Medulla oblongata (tissue), 1 donor: ENCODE measurements at regions not wholly inside any gene's neighbourhood (a gene's known extent, or its start where the extent isn't known, plus 50 kb on each side); places are given as distances from the start of the nearest gene placed in this dataset.
A peak's percentile ranks its signal among the peaks of the same experiment; 100 is the strongest.

Source experiments
- DNase-seq: peaks from one replicate; pipeline ENCODE4 v3.0.0-alpha.2; 2015; ENCODE audit errors: extremely low spot score

DNA sequence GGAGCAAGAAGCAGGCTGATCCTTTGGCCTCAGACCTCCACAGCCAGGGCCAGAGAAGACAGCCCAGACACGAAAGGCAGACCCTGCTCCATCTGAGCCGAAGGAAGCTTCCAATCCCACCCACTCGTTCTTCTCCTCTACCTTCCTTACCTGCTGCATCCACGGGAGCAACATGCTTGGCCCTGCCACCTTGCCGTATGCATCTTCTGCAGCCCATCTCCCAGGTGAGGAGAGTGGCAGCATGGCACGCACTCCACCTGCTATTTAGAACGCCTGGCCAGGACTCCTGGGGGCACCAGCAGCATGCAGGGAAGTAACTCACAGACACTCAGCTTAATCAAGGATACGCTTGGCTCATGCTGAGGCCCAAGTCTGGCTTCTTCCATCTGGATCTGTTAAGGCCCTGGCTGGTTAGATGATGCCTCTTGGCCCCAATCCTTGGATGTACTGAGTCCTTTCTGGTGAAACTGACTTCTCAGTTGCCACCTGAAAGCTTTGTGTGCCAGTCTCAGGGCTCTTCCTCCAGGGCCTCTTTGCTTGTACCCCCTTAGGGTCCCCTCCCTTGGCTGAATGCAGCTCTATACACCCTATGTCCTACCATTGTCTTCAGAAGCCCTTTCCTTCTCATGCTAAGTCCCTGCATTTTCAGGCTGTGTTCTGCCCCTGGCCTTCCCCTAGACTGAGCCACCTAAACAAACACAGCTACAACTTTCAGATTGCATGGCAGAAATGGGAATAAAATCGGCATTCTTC is 604.9 kb downstream of the BUD13 start:
- no peak for DNase-seq

- no peak for DNase-seq
Observed at GRCh38 chr11:116166573-116167465, 606.0 kb downstream of the BUD13 start.

DNA sequence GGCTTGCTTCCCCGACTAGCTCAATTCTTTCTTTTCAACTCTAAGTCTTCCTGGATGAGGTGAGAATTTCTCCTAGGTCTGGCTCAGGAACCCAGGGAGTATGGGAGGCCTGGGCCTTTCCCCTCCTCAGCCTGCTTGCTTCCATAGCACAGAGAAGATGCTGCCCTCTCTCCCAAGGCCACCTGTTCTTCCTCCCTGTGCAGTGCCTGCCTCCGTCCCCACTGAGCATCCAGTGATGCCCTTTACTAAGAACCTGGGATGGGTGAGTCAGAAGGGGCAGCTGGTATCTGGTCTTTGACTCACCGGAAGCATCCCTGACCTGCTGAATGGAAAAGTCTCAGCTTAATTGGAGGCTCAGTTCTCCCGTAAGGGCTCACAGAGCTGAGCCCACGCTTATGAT is 607.9 kb downstream of the BUD13 start:
- DNase-seq, result no peak

- no peak for DNase-seq
Observed at GRCh38 chr11:116162886-116163230, 609.9 kb downstream of the BUD13 start.

GRCh38 chr11:116162086-116162885 is 610.5 kb downstream of the BUD13 start:
- DNase-seq, result no peak

DNA sequence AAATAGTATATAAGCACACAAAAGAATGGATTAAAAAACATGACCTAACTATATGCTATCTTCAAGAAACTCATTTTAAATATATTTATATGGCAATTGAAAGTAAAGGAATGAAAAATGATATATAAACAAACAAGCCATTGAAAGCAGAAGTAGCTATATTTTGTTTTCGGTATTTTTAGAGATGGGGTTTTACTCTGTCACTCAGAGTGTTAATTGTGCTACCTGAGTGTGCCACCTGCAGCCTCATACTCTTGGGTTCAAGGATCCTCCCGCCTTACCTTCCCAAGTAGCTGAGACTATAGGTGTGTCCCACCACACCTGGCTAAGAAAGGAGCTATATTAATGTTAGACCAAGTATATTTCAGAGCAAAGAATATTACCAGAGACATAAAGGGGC is 624.1 kb downstream of the BUD13 start:
- DNase-seq, result no peak

GRCh38 chr11:116148056-116148455 is 624.7 kb downstream of the BUD13 start:
- DNase-seq, result no peak

- no peak for DNase-seq
Observed at GRCh38 chr11:116145187-116145865, 627.5 kb downstream of the BUD13 start.

DNA sequence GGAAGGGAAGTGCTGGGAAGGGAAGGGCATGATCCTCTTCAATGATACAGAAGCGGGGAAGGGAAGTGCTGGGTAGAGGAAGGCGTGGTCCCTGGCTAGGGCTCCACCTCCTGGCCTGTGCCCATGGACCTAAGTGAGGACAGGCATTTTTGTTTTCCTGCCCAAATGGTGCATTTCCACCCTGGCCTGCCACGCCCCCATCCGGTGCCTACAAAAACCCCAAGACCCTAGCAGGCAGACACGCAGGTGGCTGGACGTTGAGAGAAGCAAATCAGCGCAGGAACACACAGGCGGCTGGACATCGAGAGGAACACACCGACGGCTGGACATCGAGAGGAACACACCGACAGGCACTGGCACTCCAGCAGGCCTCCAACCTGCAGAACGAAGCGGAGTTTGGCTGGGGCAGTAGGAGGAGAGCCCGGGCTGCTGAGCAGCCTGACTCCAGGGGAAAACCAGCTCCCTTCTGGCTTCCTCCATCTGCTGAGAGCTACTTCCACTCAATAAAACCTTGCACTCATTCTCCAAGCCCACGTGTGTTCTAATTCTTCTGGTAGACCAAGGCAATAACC is 628.3 kb downstream of the BUD13 start:
- peak; percentile 40 for DNase-seq

- DNase-seq, result no peak
Observed at GRCh38 chr11:116138280-116138679, 634.1 kb upstream of the CADM1 start.

DNA sequence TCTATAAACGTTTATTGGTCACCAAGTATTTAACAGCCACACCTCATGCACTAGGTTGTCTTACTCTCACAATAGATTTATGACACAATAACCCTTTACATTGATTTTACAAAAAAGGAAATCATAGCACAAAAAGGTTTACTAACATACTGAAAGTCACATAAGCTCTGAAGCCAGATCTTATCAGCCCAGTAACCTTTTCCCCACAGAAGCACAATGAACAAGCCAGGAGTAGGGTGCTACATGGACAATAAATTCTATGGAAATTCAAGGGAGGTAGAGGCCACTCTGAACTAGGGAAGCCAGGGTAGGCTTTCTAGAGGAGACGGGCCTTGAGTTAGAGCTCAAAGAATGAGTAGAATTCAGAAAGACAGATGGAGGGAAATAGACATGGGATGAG is 633.5 kb upstream of the CADM1 start:
- no peak for DNase-seq

DNA sequence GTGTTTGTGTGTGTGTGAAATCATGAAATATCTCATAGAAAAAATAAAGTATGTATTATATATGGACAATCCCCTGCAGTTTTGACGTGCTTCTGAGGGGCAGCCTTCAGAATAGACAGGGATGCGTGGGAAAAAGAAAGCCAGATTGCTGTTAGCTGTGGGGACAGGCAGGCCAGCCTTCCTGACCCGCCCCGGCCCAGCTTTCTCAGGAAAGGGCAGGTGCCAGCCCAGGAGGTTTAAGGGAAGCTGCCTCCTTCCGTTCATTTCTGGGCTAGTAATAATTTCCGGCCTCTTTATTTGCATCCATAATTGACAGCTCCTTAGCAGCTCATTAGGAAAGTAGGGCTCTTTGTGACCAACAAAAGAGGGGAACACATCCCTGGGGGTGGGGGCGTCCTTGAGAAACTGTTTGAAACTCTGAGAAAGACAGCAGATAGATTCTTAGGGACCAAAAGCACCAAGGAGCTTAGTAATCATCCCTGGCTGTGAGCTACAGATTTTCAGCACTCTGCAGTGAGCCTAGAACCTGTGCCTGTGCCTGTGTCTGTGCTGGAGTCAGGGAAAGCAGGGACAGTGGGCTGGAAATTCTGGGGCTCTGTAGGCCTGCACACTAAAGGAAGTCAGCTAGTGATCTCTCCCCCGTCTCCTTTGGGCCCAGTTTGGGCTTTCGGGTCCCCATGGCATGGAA is 632.9 kb upstream of the CADM1 start:
- DNase-seq, result no peak

- DNase-seq, result no peak
Observed at GRCh38 chr11:116135891-116136290, 631.7 kb upstream of the CADM1 start.

GRCh38 chr11:116134450-116134849 is 630.2 kb upstream of the CADM1 start:
- DNase-seq, result no peak

DNA sequence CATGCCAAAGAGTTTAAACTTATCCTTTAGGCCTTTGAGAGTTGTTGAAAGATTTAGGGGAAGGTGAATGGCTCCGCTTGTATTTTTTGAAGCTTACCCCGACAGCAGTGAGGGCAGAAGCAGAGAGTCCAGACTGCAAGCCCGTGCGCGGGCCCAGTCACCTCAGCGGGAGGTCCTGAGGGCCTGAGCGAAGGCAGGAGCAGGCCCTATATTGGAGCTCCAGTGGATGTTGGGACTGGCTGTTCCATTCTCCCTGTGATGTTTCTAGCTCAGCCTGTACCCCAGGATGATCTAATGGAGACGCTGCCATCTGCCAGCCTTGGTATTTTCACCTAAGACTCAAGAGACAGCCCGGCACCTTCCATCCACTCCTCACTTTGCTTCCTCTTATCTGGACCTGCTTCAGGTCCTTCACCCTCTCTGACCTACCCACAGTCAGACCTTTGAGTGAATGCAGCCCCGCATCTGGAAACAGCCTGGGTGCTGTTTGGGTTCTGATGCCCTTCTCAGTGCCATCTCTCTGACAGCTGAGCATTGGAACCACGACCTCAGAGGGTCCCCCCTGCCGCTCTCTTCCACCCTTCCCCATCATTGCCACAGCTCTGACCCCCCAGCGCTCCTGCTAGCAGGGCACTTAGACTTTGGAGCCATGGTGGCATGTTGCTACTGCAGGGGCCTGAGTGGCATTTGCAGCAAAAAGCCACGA is 628.2 kb upstream of the CADM1 start:
- DNase-seq, result no peak

- no peak for DNase-seq
Observed at GRCh38 chr11:116130122-116130521, 625.9 kb upstream of the CADM1 start.

GRCh38 chr11:116129456-116129855 is 625.2 kb upstream of the CADM1 start:
- no peak for DNase-seq

GRCh38 chr11:116126562-116126961 is 622.3 kb upstream of the CADM1 start:
- DNase-seq, result no peak

DNA sequence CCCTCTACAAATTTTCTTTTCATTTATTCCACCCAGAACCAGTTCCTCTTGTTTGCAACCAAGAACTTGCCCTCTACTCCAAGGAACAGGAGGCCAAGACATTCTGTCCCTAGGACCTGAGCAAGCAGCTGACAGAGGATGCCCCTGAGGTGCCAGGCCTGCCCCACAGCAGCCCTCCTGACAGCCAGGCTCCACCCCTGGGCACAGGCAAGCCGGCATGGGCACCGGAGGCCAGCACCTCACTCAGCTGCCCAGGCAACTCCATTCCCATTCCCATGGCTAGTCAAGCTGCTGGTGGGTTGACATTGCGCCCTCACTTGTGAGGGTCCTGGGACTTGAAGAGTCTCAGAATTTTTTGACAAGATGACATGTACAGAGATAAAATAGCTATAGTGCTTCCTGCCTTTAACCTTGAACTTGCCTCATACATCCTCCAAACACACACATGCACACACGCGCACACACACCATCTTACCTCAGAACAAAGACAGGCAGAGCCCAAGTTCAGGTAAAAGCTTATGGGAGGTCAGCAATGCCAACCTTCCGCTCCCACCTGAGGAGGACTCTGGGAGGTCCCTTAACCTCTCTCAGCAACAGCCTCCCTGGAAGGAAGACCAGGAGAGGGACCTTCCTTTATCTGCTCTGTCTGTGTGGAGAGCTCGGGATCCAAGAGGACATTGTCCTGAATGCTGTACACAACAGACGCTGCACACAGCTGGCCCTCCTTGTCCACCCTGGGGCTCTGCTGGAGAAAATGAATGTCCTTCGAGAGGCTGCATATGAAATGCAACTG is 620.9 kb upstream of the CADM1 start:
- no peak for DNase-seq
